OCI-LY3 (cell line): ENCODE measurements at regions not wholly inside any gene's neighbourhood (a gene's known extent, or its start where the extent isn't known, plus 50 kb on each side); places are given as distances from the start of the nearest gene placed in this dataset.

Source experiments
- H2AFZ ChIP-seq: fragments of 200-600, 300-600 bp; shearing (Covaris generic); 2 replicates; pipeline ENCODE4 v1.6.0; 2014; ENCODE audit warnings: antibody characterized with exemption, low read depth, low read length
- H3K27ac ChIP-seq: fragments of 200-600, 300-600 bp; sonication (generic); 2 replicates; pipeline ENCODE4 v1.5.1; 2014; ENCODE audit warnings: mild to moderate bottlenecking, low read length, moderate library complexity, mixed read lengths
- H3K27me3 ChIP-seq: fragments of 200-600, 300-600 bp; sonication (generic); 2 replicates; pipeline ENCODE4 v1.6.1; 2014; ENCODE audit warnings: low read depth, low read length, mixed read lengths
- H3K36me3 ChIP-seq: fragments of 200-600, 300-600 bp; sonication (generic); replicated peaks from 2 replicates; pipeline ENCODE3; 2014; ENCODE audit warnings: low read depth, low read length, mixed read lengths
- H3K4me1 ChIP-seq: fragments of 300-600, 200-600 bp; sonication (generic); 2 replicates; pipeline ENCODE4 v1.6.1; 2014; ENCODE audit warnings: low read length, mixed read lengths
- H3K4me2 ChIP-seq: fragments of 200-600, 300-600 bp; sonication (generic); 2 replicates; pipeline ENCODE4 v1.6.1; 2014; ENCODE audit warnings: low read length, mixed read lengths
- H3K4me3 ChIP-seq: fragments of 300-600, 200-600 bp; sonication (generic); 2 replicates; pipeline ENCODE4 v1.5.1; 2014; ENCODE audit warnings: antibody characterized with exemption, mild to moderate bottlenecking, low read length, moderate library complexity
- H3K79me2 ChIP-seq: fragments of 300-600, 200-600 bp; shearing (Covaris generic); 2 replicates; pipeline ENCODE4 v1.6.1; 2014; ENCODE audit warnings: mild to moderate bottlenecking, low read length, mixed read lengths
- H3K9ac ChIP-seq: fragments of 300-600, 200-600 bp; shearing (Covaris generic); 2 replicates; pipeline ENCODE4 v1.6.0; 2014; ENCODE audit warnings: mild to moderate bottlenecking, low read length, moderate library complexity
- H3K9me3 ChIP-seq: fragments of 200-600, 300-600 bp; shearing (Covaris generic); 2 replicates; pipeline ENCODE4 v1.6.1; 2014; ENCODE audit warnings: low read length, mixed read lengths; ENCODE audit not compliant: insufficient read depth
- H4K20me1 ChIP-seq: fragments of 200-600, 300-600 bp; sonication (generic); 2 replicates; pipeline ENCODE4 v1.6.1; 2016; ENCODE audit warnings: low read length, mixed read lengths; ENCODE audit not compliant: insufficient read depth
- EZH2phosphoT487 ChIP-seq: fragments of 200-600 bp; shearing (Covaris generic); IDR thresholded peaks from 2 replicates; pipeline ENCODE4 v1.6.1; 2018; ENCODE audit warnings: antibody characterized with exemption, mixed run types, low read depth
- TF ChIP-seq, protein P1 (sequence below): fragments of 200-600, 300-600 bp; sonication (generic); IDR thresholded peaks from 2 replicates; pipeline ENCODE4 v1.5.1; 2014; ENCODE audit warnings: antibody characterized with exemption, low read length, low read depth

DNA sequence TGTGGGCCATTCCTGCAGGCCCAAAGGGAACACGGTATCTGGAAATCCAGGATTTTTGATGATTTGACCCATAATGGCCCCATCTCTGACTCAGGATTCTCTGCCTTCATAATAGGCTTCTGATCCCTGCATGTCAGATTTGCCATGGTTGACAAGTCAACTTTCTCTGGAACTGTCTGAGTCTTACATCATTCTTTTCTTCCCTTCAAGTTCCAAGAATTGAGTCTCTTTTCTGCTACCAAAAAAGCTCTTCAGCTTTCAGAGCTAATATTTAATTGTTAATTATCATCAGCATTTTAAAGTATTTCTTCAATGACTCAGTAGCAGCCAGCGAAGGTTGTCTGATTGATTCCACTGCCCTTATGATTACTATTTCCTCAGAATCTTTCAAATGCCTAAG is 244.4 kb upstream of the COL8A1 start:
- Histone ChIP-seq H3K9me3 (0 out of 2 replicates have a peak, but pooled peaks cover 6% of the 10 kb centered on the region), H3K4me3 (no peak overlapping the region), H3K79me2 (no peaks in the 10 kb centered on the region), H3K4me2 (no peak overlapping the region), H3K4me1 (no peaks in the 10 kb centered on the region), H3K9ac (no peak overlapping the region), H4K20me1 (no peaks in the 10 kb centered on the region), H3K27ac (no peak overlapping the region), H3K36me3 (no peaks in the 10 kb centered on the region), H3K27me3 (no peaks in the 10 kb centered on the region), H2AFZ (no peak overlapping the region)
- no peak for TF ChIP-seq EZH2phosphoT487
- TF ChIP-seq, protein P1, sequence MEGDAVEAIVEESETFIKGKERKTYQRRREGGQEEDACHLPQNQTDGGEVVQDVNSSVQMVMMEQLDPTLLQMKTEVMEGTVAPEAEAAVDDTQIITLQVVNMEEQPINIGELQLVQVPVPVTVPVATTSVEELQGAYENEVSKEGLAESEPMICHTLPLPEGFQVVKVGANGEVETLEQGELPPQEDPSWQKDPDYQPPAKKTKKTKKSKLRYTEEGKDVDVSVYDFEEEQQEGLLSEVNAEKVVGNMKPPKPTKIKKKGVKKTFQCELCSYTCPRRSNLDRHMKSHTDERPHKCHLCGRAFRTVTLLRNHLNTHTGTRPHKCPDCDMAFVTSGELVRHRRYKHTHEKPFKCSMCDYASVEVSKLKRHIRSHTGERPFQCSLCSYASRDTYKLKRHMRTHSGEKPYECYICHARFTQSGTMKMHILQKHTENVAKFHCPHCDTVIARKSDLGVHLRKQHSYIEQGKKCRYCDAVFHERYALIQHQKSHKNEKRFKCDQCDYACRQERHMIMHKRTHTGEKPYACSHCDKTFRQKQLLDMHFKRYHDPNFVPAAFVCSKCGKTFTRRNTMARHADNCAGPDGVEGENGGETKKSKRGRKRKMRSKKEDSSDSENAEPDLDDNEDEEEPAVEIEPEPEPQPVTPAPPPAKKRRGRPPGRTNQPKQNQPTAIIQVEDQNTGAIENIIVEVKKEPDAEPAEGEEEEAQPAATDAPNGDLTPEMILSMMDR: no peak

DNA sequence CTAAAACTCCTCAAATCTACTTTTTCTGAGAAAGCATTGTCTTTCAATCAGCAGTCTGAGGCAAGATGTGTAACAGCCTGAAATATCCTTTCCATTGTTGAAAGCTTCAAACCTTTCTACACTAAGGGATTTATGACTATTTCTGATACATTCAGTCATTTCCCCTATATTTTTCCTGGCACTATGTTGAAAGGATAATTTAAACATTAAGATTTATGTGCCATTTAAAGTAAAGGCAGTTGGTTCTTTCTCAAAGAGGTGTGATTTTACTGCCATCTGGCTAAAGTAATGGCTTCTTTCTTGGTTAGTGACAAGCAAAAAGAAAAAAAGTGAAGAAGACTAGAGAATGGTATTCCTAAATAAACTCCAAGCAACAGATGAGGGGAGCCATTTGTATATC is 249.6 kb upstream of the COL8A1 start:
- Histone ChIP-seq H3K27ac (no peak overlapping the region), H3K79me2 (no peaks in the 10 kb centered on the region), H4K20me1 (no peaks in the 10 kb centered on the region), H3K4me3 (no peak overlapping the region), H3K9ac (no peak overlapping the region), H3K4me2 (no peak overlapping the region), H3K9me3 (no peaks in the 10 kb centered on the region), H3K27me3 (no peaks in the 10 kb centered on the region), H2AFZ (no peak overlapping the region), H3K36me3 (no peaks in the 10 kb centered on the region), H3K4me1 (no peaks in the 10 kb centered on the region)
- TF ChIP-seq, protein P1: no peak
- TF ChIP-seq EZH2phosphoT487: no peak

GRCh38 chr3:99384596-99384995 is 253.8 kb upstream of the COL8A1 start:
- Histone ChIP-seq H3K4me1 (no peaks in the 10 kb centered on the region), H3K4me3 (no peak overlapping the region), H3K79me2 (no peaks in the 10 kb centered on the region), H3K36me3 (no peaks in the 10 kb centered on the region), H4K20me1 (no peaks in the 10 kb centered on the region), H2AFZ (no peak overlapping the region), H3K9ac (no peak overlapping the region), H3K27ac (no peak overlapping the region), H3K9me3 (no peaks in the 10 kb centered on the region), H3K4me2 (no peak overlapping the region), H3K27me3 (no peaks in the 10 kb centered on the region)
- no peak for TF ChIP-seq EZH2phosphoT487
- TF ChIP-seq, protein P1: no peak

DNA sequence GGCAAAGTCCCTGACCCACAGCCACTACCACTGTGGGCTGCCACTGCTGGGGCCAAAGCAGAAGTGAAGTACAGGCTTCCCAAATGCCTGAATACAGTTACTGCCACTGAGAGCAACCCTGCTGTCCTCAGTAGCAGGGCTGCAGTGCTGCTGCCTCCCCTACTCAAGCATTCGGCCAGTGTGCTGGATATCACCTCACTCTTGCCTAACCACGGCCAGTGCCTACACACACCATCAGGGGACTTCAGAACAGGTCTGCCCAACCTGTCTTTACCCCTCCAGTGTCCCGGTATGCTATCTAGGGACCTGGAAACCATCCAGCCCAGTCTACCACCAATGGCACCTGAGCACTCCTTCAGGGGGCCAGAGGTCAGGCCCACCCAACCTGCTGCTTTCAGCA is 261.5 kb upstream of the COL8A1 start:
- H3K27me3 ChIP-seq: no peaks in the 10 kb centered on the region
- no peaks in the 10 kb centered on the region for H4K20me1 ChIP-seq
- no peak for TF ChIP-seq EZH2phosphoT487
- TF ChIP-seq, protein P1: no peak

More for the DNA sequence above, 261.5 kb upstream of the COL8A1 start:
- no peaks in the 10 kb centered on the region for H3K36me3 ChIP-seq
- H3K79me2 ChIP-seq: no peaks in the 10 kb centered on the region
- no peak overlapping the region for H3K9ac ChIP-seq
- no peak overlapping the region for H3K4me3 ChIP-seq
- no peak overlapping the region for H3K4me2 ChIP-seq
- no peak overlapping the region for H2AFZ ChIP-seq
- no peaks in the 10 kb centered on the region for H3K4me1 ChIP-seq
- no peak overlapping the region for H3K27ac ChIP-seq
- H3K9me3 ChIP-seq: no peaks in the 10 kb centered on the region
